A673 (cell line): ENCODE measurements at regions not wholly inside any gene's neighbourhood (a gene's known extent, or its start where the extent isn't known, plus 50 kb on each side); places are given as distances from the start of the nearest gene placed in this dataset.

Experiments
- BruUV-seq: library from RNA; stranded (reverse); fragments of 400-500 nt; replicated peaks from 2 replicates; lab custom pipeline; 2021; lab: Mats Ljungman, UMichigan
- CTCF ChIA-PET: fragments of 300-600 bp; sonication (Branson Sonifier 250); formaldehyde crosslinking; loops from one replicate; lab custom pipeline; 2022; ENCODE audit warnings: antibody characterized with exemption; lab: Charles Lee
- POLR2A ChIA-PET: fragments of 300-600 bp; sonication (Branson Sonifier 250); formaldehyde crosslinking; loops from one replicate; lab custom pipeline; 2022; ENCODE audit warnings: antibody characterized with exemption; ENCODE audit not compliant: low non-redundant PET; lab: Charles Lee
- DNase-seq: peaks from one replicate; pipeline ENCODE4 v3.0.0-alpha.2; 2015; ENCODE audit warnings: low spot score
- H3K27ac ChIP-seq: fragments of 200-600 bp; sonication (generic); 2 replicates; pipeline ENCODE4 v1.5.1; 2016; ENCODE audit warnings: mixed run types, low read depth, mild to moderate bottlenecking, mixed read lengths, antibody characterized with exemption, low read length; ENCODE audit not compliant: poor library complexity, severe bottlenecking
- H3K27me3 ChIP-seq: fragments of 200-600 bp; sonication (generic); replicated peaks from 2 replicates; pipeline ENCODE4 v1.6.1; 2017; ENCODE audit warnings: mixed run types, low read depth, mild to moderate bottlenecking, mixed read lengths, antibody characterized with exemption, low read length; ENCODE audit not compliant: insufficient read depth, poor library complexity
- H3K36me3 ChIP-seq: fragments of 200-600 bp; sonication (generic); 2 replicates; pipeline ENCODE4 v1.6.1; 2016; ENCODE audit warnings: mixed run types, mild to moderate bottlenecking, mixed read lengths, antibody characterized with exemption, low read length; ENCODE audit not compliant: insufficient read depth, poor library complexity, severe bottlenecking
- H3K4me1 ChIP-seq: fragments of 200-600 bp; sonication (generic); 2 replicates; pipeline ENCODE4 v1.6.1; 2017; ENCODE audit warnings: mixed run types, mild to moderate bottlenecking, mixed read lengths, antibody characterized with exemption, low read length; ENCODE audit not compliant: insufficient read depth, poor library complexity, severe bottlenecking
- H3K4me3 ChIP-seq: fragments of 200-600 bp; sonication (generic); 2 replicates; pipeline ENCODE4 v1.5.1; 2016; ENCODE audit warnings: low read depth, mixed run types, mild to moderate bottlenecking, mixed read lengths, low read length; ENCODE audit not compliant: poor library complexity, severe bottlenecking
- H3K9me3 ChIP-seq: fragments of 200-600 bp; sonication (generic); 2 replicates; pipeline ENCODE4 v1.6.1; 2016; ENCODE audit warnings: mixed run types, low read depth, mild to moderate bottlenecking, mixed read lengths, antibody characterized with exemption, low read length; ENCODE audit not compliant: poor library complexity, severe bottlenecking
- CTCF ChIP-seq: fragments of 300-800, 200-600 bp; sonication (generic); conservative IDR thresholded peaks from 2 replicates; pipeline ENCODE4 v1.5.1; 2017; ENCODE audit warnings: low read depth, mild to moderate bottlenecking, antibody characterized with exemption, low read length, moderate library complexity, mixed read lengths
- EZH2 ChIP-seq: fragments of 200-600 bp; sonication (generic); IDR thresholded peaks from 2 replicates; pipeline ENCODE4 v1.6.1; 2017; ENCODE audit warnings: borderline replicate concordance, low read depth, mild to moderate bottlenecking, mixed read lengths, antibody characterized with exemption, low read length; ENCODE audit not compliant: poor library complexity, severe bottlenecking
- intact Hi-C: fragments of 100-400 bp; cut with micrococcal nuclease; formaldehyde crosslinking; loops from one replicate; pipeline ENCODE4 v1.10.0; 2022; ENCODE audit not compliant: unreplicated experiment

- POLR2A ChIA-PET: no interaction called here
- H3K4me1 ChIP-seq: no peaks in the 10 kb centered on the region
- intact Hi-C loops: no loop called here
- no peak for DNase-seq
- H3K36me3 ChIP-seq: no peaks in the 10 kb centered on the region
- H3K4me3 ChIP-seq: no peak overlapping the region
- TF ChIP-seq EZH2 (no peak), CTCF (no peak)
- no peaks in the 10 kb centered on the region for H3K9me3 ChIP-seq
- H3K27me3 ChIP-seq: no peaks in the 10 kb centered on the region
- no peak overlapping the region for H3K27ac ChIP-seq
- BruUV-seq: no TSS peak
- CTCF ChIA-PET: no interaction called here
Measured at GRCh38 chr15:54998661-54999060, 198.1 kb downstream of the RSL24D1 start.

- H3K4me3 ChIP-seq: no peak overlapping the region
- H3K27ac ChIP-seq: no peak overlapping the region
- no TSS peak for BruUV-seq
- POLR2A ChIA-PET: no interaction called here
- CTCF ChIA-PET: no interaction called here
- H3K36me3 ChIP-seq: no peaks in the 10 kb centered on the region
- intact Hi-C loops: no loop called here
- DNase-seq: no peak
- no peak for TF ChIP-seq EZH2
- no peak for TF ChIP-seq CTCF
- H3K9me3 ChIP-seq: no peaks in the 10 kb centered on the region
- no peaks in the 10 kb centered on the region for H3K4me1 ChIP-seq
- no peaks in the 10 kb centered on the region for H3K27me3 ChIP-seq
Measured at GRCh38 chr15:54990793-54991192, 205.9 kb downstream of the RSL24D1 start.

GRCh38 chr15:54987881-54988280 is 208.9 kb downstream of the RSL24D1 start:
- H3K9me3 ChIP-seq: no peaks in the 10 kb centered on the region
- ChIA-PET POLR2A (no interaction called here), CTCF (no interaction called here)
- DNase-seq: no peak
- intact Hi-C loops: no loop called here
- H3K27me3 ChIP-seq: no peaks in the 10 kb centered on the region
- no peaks in the 10 kb centered on the region for H3K36me3 ChIP-seq
- no peak for TF ChIP-seq CTCF
- TF ChIP-seq EZH2: no peak
- H3K27ac ChIP-seq: no peak overlapping the region
- no peaks in the 10 kb centered on the region for H3K4me1 ChIP-seq
- H3K4me3 ChIP-seq: no peak overlapping the region
- no TSS peak for BruUV-seq
